NCI-H2107 treated with DMSO at 0.1 percent for 48 hours (cell line): ENCODE measurements at regions not wholly inside any gene's neighbourhood (a gene's known extent, or its start where the extent isn't known, plus 50 kb on each side); places are given as distances from the start of the nearest gene placed in this dataset.
A peak's percentile ranks its signal among the peaks of the same experiment; 100 is the strongest.

Source experiments
- DNase-seq: peaks from one replicate; lab custom pipeline; 2025; ENCODE audit not compliant: unreplicated experiment; lab: John Stamatoyannopoulos, UW

- no peak for DNase-seq
Measured at GRCh38 chr20:56953048-56953586, 313.3 kb downstream of the BMP7 start.

GRCh38 chr20:56954797-56955196, 311.6 kb downstream of the BMP7 start:
- DNase-seq = no peak

GRCh38 chr20:56955680-56956079, 310.8 kb downstream of the BMP7 start:
- DNase-seq = no peak

GRCh38 chr20:56956534-56956933, 309.9 kb downstream of the BMP7 start:
- no peak for DNase-seq

GRCh38 chr20:56957737-56958553, 308.5 kb downstream of the BMP7 start:
- peak; percentile 10 for DNase-seq

GRCh38 chr20:56964901-56965300, 301.5 kb downstream of the BMP7 start:
- no peak for DNase-seq

GRCh38 chr20:56967916-56968315, 298.5 kb downstream of the BMP7 start:
- DNase-seq = no peak

GRCh38 chr20:56968376-56969048, 297.9 kb downstream of the BMP7 start:
- DNase-seq = no peak

- DNase-seq = no peak
Measured at GRCh38 chr20:56974499-56975250, 291.8 kb downstream of the BMP7 start.

- no peak for DNase-seq
Measured at GRCh38 chr20:56975838-56976237, 290.6 kb downstream of the BMP7 start.

GRCh38 chr20:56976336-56976735, 290.1 kb downstream of the BMP7 start:
- DNase-seq = no peak

GRCh38 chr20:56978475-56978874, 288.0 kb downstream of the BMP7 start:
- no peak for DNase-seq

- no peak for DNase-seq
Measured at GRCh38 chr20:56979125-56979524, 287.3 kb downstream of the BMP7 start.

- DNase-seq = no peak
Measured at GRCh38 chr20:56981301-56981700, 285.1 kb downstream of the BMP7 start.

- DNase-seq = no peak
Measured at GRCh38 chr20:56983813-56984212, 282.6 kb downstream of the BMP7 start.

- DNase-seq = no peak
Measured at GRCh38 chr20:56985066-56985685, 281.3 kb downstream of the BMP7 start.

- DNase-seq = no peak
Measured at GRCh38 chr20:56986476-56986875, 280.0 kb downstream of the BMP7 start.

GRCh38 chr20:56986931-56987720, 279.3 kb downstream of the BMP7 start:
- DNase-seq = no peak

GRCh38 chr20:56987986-56988385, 278.5 kb downstream of the BMP7 start:
- no peak for DNase-seq

- DNase-seq = no peak
Measured at GRCh38 chr20:56988446-56988845, 278.0 kb downstream of the BMP7 start.
